ENCODE measurements at regions not wholly inside any gene's neighbourhood (a gene's known extent, or its start where the extent isn't known, plus 50 kb on each side); places are given as distances from the start of the nearest gene placed in this dataset.
"Not testable (repeated sequence)": the region's sequence is repeated elsewhere in the genome, so short reads cannot be mapped to it uniquely, and the experiment has no call there.

- Histone ChIP-seq H3K4me1 (ENCODE audit: control insufficient read depth, insufficient read depth, low read length) (no peaks in the 10 kb centered on the region), H3K9me3 (ENCODE audit: control insufficient read depth, insufficient read depth, low read depth, low read length) (no peaks in the 10 kb centered on the region), H3K36me3 (ENCODE audit: control insufficient read depth in 2 of 2, insufficient read depth in 1 of 2, low read length in 2 of 2) (no peaks in the 10 kb centered on the region), H3K27ac (ENCODE audit: extremely low read depth, low read depth, low read length) (no peak overlapping the region), H3K4me3 (ENCODE audit: low read depth, low read length) (no peak overlapping the region)
- POLR2A ChIA-PET, result no interaction called here
- no peak for TF ChIP-seq ZNF341 (tag by site-specific recombination; IDR thresholded peaks at IDR 0.05; ENCODE audit: low read depth)
- TF ChIP-seq ZNF132 (tag by site-specific recombination; IDR thresholded peaks at IDR 0.05; ENCODE audit: borderline replicate concordance), result no peak
- CTCF ChIA-PET, result no interaction called here
These were observed 548.9 kb downstream of the HINT1 start for GRCh38 chr5:130616161-130616560.

- CTCF ChIA-PET, result no interaction called here
- no peaks in the 10 kb centered on the region for H3K9me3 ChIP-seq (ENCODE audit: control insufficient read depth, insufficient read depth, low read depth, low read length)
- no peaks in the 10 kb centered on the region for H3K36me3 ChIP-seq (ENCODE audit: control insufficient read depth in 2 of 2, insufficient read depth in 1 of 2, low read length in 2 of 2)
- POLR2A ChIA-PET, result no interaction called here
- TF ChIP-seq ZSCAN16 (tag by site-specific recombination; IDR thresholded peaks at IDR 0.05), result no peak
- TF ChIP-seq HOXA7 (CRISPR knock-in tag; IDR thresholded peaks at IDR 0.05; ENCODE audit: borderline replicate concordance), result no peak
- TF ChIP-seq, protein P1, sequence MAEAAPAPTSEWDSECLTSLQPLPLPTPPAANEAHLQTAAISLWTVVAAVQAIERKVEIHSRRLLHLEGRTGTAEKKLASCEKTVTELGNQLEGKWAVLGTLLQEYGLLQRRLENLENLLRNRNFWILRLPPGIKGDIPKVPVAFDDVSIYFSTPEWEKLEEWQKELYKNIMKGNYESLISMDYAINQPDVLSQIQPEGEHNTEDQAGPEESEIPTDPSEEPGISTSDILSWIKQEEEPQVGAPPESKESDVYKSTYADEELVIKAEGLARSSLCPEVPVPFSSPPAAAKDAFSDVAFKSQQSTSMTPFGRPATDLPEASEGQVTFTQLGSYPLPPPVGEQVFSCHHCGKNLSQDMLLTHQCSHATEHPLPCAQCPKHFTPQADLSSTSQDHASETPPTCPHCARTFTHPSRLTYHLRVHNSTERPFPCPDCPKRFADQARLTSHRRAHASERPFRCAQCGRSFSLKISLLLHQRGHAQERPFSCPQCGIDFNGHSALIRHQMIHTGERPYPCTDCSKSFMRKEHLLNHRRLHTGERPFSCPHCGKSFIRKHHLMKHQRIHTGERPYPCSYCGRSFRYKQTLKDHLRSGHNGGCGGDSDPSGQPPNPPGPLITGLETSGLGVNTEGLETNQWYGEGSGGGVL (tag by site-specific recombination; IDR thresholded peaks at IDR 0.05), result no peak
- TF ChIP-seq ZNF837 (tag by site-specific recombination; IDR thresholded peaks at IDR 0.05), result no peak
- no peak for TF ChIP-seq ZNF677 (tag by site-specific recombination; IDR thresholded peaks at IDR 0.05)
- no peak for TF ChIP-seq ZNF658 (tag by site-specific recombination; IDR thresholded peaks at IDR 0.05)
- TF ChIP-seq ZNF184 (tag by site-specific recombination; IDR thresholded peaks at IDR 0.05), result no peak
- no peak for TF ChIP-seq ZBTB1 (tag by site-specific recombination; IDR thresholded peaks at IDR 0.05)
- no peak for TF ChIP-seq ZNF175 (tag by site-specific recombination; IDR thresholded peaks at IDR 0.05)
- no peak for TF ChIP-seq ZSCAN30 (tag by site-specific recombination; IDR thresholded peaks at IDR 0.05)
- TF ChIP-seq ZNF501 (tag by site-specific recombination; IDR thresholded peaks at IDR 0.05), result no peak
- TF ChIP-seq ZBTB44 (tag by site-specific recombination; IDR thresholded peaks at IDR 0.05), result no peak
- no peak for TF ChIP-seq ZBTB48 (tag by site-specific recombination; IDR thresholded peaks at IDR 0.05)
- TF ChIP-seq ZNF670 (tag by site-specific recombination; IDR thresholded peaks at IDR 0.05; ENCODE audit: low read depth), result no peak
- no peak for TF ChIP-seq KLF16 (tag by site-specific recombination; IDR thresholded peaks at IDR 0.05)
- TF ChIP-seq ZNF558 (tag by site-specific recombination; IDR thresholded peaks at IDR 0.05), result no peak
- no peak for TF ChIP-seq ZNF473 (tag by site-specific recombination; IDR thresholded peaks at IDR 0.05)
- no peak for TF ChIP-seq ZFP37 (tag by site-specific recombination; IDR thresholded peaks at IDR 0.05)
- H3K4me1 ChIP-seq (ENCODE audit: control insufficient read depth, insufficient read depth, low read length), result no peaks in the 10 kb centered on the region
- no peak overlapping the region for H3K27ac ChIP-seq (ENCODE audit: extremely low read depth, low read depth, low read length)
- no peak overlapping the region for H3K4me3 ChIP-seq (ENCODE audit: low read depth, low read length)
These were observed 559.8 kb downstream of the HINT1 start for GRCh38 chr5:130605234-130605633.

GRCh38 chr5:130596647-130597046, 568.4 kb downstream of the HINT1 start:
- CTCF ChIA-PET; H3K4me1 ChIP-seq (ENCODE audit: control insufficient read depth, insufficient read depth, low read length); H3K36me3 ChIP-seq (ENCODE audit: control insufficient read depth in 2 of 2, insufficient read depth in 1 of 2, low read length in 2 of 2); H3K4me3 ChIP-seq (ENCODE audit: low read depth, low read length); POLR2A ChIA-PET; H3K9me3 ChIP-seq (ENCODE audit: control insufficient read depth, insufficient read depth, low read depth, low read length); H3K27ac ChIP-seq (ENCODE audit: extremely low read depth, low read depth, low read length): not testable (repeated sequence)
